HG02973 (cell line): ENCODE measurements at regions not wholly inside any gene's neighbourhood (a gene's known extent, or its start where the extent isn't known, plus 50 kb on each side); places are given as distances from the start of the nearest gene placed in this dataset.

Experiments used
- ATAC-seq: cut with Tn5 transposase; IDR thresholded peaks from one replicate; pipeline ENCODE4 v1.9.1; 2021; ENCODE audit warnings: moderate library complexity; ENCODE audit not compliant: unreplicated experiment

DNA sequence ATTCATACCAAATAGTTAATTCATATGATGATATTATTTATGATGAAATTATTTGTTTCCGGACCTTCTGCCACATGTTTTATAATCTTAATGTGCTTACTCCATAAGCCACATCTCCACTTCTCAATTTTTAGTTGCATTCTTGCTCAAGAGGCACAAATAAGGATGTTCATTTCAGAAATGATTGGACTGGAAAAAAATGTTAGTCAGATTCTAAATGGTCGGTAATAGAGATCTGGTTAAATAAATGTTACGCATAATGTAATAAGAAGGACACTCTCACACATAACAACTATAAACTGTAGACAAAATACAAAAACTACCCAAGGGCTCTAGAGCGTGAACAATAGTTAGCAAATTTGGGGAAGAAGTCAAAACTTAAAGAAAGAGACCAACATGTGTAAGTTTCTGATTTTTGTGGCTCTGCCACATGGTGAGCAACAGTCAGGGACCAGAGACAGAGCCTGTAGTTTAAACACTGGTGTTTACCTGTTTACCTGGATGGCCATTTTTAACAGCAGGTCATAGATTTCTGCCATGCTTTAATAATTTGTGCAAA is 554.3 kb upstream of the CLINT1 start:
- ATAC-seq: no peak

- no peak for ATAC-seq
Measured at GRCh38 chr5:158410976-158411375, 552.0 kb upstream of the CLINT1 start.

DNA sequence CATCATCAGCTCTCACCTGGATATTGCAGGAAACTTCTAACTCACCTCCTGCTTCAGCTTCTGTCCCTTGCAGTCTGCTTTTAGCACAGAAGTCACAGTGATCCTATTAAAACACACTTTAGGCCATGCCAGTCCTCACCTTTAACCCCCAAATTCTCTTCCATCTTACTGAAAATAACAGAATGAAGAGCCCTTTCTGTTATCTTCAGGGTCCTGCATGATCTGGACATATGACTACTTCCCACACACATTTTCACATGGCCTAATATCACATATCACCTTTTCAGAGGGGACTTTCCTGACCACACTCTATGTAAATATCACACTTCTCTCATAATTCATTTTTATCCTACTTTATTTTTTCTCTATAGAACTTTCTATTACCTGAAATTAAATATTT is 550.6 kb upstream of the CLINT1 start:
- peak; percentile 59 for ATAC-seq

GRCh38 chr5:158407824-158408195 is 548.9 kb upstream of the CLINT1 start:
- no peak for ATAC-seq

GRCh38 chr5:158406884-158407823 is 548.2 kb upstream of the CLINT1 start:
- peak; percentile 63 for ATAC-seq

- peak; percentile 75 for ATAC-seq
Measured at GRCh38 chr5:158398360-158399201, 539.6 kb upstream of the CLINT1 start.

DNA sequence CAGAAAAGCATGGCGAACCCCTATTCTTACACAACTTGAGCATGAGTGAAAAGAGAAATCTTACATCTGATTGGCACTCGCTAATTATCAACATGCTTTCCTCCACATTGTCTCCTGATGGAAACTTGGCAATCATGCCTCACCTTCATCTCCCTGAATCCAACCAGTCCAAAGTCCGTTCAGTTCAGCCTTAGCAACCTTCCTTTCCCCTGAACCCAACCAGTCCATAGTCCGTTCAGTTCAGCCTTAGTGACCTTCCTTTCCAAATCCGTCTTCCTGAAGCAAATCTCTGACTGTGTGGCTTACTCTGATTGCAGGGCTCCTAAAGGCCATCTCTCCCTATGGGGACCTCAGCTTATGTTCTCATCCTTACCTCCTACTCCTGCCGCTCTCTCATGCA is 538.3 kb upstream of the CLINT1 start:
- ATAC-seq: no peak

DNA sequence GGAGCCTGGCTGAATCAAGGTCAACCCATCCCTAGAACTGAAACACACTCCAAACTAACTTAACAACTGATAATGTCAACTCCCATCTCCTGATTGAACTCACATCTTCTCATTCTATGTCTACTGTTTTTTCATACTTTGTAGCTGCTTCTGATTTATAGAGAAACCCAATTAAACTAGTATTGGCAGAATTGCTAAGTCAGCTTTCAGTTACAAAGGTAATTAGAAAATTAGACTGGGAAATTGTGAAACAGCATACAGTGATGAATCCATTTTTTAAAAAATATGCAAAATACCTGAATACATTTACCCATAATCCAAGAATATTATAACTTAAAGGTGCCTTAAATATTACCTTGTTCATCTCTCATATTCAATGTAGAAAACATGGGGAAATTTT is 535.2 kb upstream of the CLINT1 start:
- ATAC-seq: no peak

- no peak for ATAC-seq
Measured at GRCh38 chr5:158393457-158393856, 534.5 kb upstream of the CLINT1 start.

DNA sequence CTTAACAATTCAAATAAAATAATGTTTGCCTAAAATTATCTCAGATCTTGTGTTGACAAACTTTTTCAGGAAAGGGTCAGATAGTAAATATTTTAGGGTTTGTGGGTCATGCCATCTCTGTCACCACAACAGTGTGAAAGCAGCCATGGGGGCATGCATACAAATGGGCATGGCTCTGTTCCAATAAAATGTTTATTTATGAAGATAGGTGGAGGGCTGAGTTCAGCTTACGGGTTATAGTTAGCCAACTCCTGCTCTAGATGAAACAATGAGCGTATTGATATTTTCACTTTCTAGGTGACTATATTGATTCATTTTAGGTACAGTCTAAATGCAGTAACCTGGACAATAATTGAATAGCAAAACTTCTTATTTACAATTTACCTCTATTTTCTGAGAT is 533.8 kb upstream of the CLINT1 start:
- ATAC-seq: no peak

GRCh38 chr5:158390577-158390976 is 531.6 kb upstream of the CLINT1 start:
- peak; percentile 70 for ATAC-seq

- ATAC-seq: no peak
Measured at GRCh38 chr5:158389786-158390185, 530.8 kb upstream of the CLINT1 start.

DNA sequence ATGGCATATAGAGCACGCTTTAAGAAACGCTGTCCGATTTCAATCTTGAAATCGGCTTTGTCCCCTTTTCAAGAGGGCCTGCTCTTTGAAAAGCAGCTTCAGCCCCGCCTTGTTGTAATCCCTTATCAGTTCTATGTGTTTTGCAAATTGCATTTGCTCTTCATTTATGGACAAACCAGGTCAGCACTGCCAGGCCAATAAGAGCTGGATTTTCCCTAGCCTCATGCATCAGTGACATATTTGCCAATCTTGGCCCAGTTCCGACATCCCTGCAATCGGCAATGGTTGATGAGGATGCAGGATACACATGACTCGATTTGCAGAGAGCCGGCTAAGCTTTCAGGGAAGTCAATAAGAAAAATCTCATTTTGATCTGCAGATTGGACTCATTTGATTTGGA is 529.1 kb upstream of the CLINT1 start:
- no peak for ATAC-seq

- ATAC-seq: no peak
Measured at GRCh38 chr5:158387499-158387898, 528.6 kb upstream of the CLINT1 start.

DNA sequence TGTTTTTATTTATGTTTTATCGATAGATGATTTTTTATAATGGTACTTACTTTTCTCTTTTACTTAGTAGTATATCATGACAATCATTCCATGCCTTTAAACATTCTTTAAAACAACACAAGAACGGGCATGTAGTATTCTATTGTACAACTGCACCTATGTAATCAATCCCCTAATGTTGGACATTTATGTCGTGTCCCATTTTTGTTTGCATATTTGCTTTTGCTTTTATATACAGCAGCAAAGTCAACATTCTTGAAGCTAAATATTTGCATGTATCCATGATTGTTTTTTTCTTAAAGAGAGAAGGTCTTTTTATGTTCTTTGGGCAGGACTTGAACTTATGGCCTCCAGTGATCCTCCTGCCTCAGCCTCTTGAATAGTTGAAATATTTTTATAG is 527.0 kb upstream of the CLINT1 start:
- ATAC-seq: no peak

GRCh38 chr5:158384535-158385481 is 525.9 kb upstream of the CLINT1 start:
- no peak for ATAC-seq

- no peak for ATAC-seq
Measured at GRCh38 chr5:158383486-158383885, 524.5 kb upstream of the CLINT1 start.

DNA sequence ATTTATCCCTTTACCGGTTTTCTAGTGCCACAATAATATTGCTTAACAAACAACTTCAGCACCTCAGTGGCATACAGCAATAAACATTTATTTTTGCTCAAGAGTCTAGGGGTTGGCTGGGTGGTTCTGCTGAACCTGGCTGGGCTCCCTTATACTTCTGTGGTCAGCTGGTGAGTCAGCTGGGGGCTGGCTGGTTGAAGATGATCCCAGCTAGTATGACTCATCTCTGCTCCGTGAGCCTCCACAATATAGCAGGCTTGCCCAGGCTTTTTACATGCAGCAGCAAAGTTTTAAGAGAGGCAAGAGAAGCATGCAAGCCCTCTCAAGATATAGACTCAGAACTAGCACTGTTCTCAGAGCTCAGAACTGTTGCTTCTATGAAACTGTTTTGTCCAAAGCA is 523.5 kb upstream of the CLINT1 start:
- peak; percentile 92 for ATAC-seq

- ATAC-seq: no peak
Measured at GRCh38 chr5:158381614-158382160, 522.7 kb upstream of the CLINT1 start.

DNA sequence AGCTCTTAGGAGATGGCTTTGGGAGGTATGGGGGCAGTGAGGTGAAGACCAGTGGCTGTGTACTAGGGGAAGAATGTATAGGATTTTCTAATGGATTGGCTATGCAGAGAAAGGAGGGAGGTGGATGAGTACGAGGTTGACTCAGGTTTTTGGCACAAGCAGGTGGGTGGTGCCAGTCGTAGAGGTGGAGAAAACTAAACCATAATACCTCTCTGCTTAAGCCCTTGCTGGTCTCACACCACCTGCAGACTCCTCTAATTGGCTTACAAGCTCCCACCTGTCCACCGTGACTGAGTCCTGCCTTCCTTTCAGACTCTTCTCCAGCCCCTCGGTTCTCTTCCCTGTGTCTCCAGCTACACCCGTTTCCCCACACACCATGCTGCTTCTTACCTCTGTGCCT is 521.7 kb upstream of the CLINT1 start:
- no peak for ATAC-seq
